K562 (cell line): ENCODE measurements at regions not wholly inside any gene's neighbourhood (a gene's known extent, or its start where the extent isn't known, plus 50 kb on each side); places are given as distances from the start of the nearest gene placed in this dataset.

Source experiments
- ATAC-seq: fragments of 200-7000 bp; cut with Tn5 transposase; 3 replicates; pipeline ENCODE4 v1.9.1; 2020; ENCODE audit warnings: moderate library complexity
- BruUV-seq: library from RNA; stranded (reverse); fragments of 400-500 nt; replicated peaks from 2 replicates; lab custom pipeline; 2021; lab: Mats Ljungman, UMichigan
- CTCF ChIA-PET: fragments of 300-600 bp; formaldehyde crosslinking; extraction: SDS; loops from one replicate; lab custom pipeline; 2021; ENCODE audit warnings: low intra/inter-chr PET ratio; lab: Yijun Ruan, JAX
- POLR2A ChIA-PET: fragments of 300-600, 350-650 bp; sonication (Branson Sonifier 250); formaldehyde crosslinking; extraction: SDS; loops from one replicate; lab custom pipeline; 2021; ENCODE audit warnings: antibody characterized with exemption, inconsistent platforms; lab: Yijun Ruan, JAX
- DNase-seq, 4 experiments: peaks; one replicate each; pipeline versions ENCODE4 v3.0.0 to v3.0.0-alpha.2; 2011 to 2018; ENCODE audit warnings: low spot score in 3 of 4, mixed read lengths in 3 of 4; ENCODE audit errors: extremely low read depth in 1 of 4
- FAIRE-seq: peaks from 2 replicates; lab custom pipeline; 2011; peaks lifted over from hg19 to GRCh38; lab: Jason Lieb, UNC
- H2AFZ ChIP-seq: 2 replicates; pipeline ENCODE4 v1.6.0; 2011; ENCODE audit warnings: low read depth, low read length, control low read depth, inconsistent platforms
- H3K27ac ChIP-seq: fragments of 200-600 bp; 3 replicates; pipeline ENCODE4 v1.8.0; 2011; ENCODE audit warnings: low read depth, mild to moderate bottlenecking, control low read depth, inconsistent platforms, low read length, moderate library complexity, mixed read lengths; ENCODE audit errors: extremely low read depth
- H3K27me3 ChIP-seq, 2 experiments: fragments of 300-600 bp in 1 of 2; 2 replicates in 1 of 2; 3 replicates in 1 of 2; pipeline versions ENCODE4 v1.6.0 to v1.8.0; 2011; ENCODE audit warnings: inconsistent platforms in 2 of 2, low read length in 2 of 2, mild to moderate bottlenecking in 1 of 2, mixed read lengths in 1 of 2, moderate library complexity in 1 of 2; ENCODE audit not compliant: control insufficient read depth in 2 of 2, insufficient read depth in 2 of 2
- H3K36me3 ChIP-seq: fragments of 300-600 bp; 3 replicates; pipeline ENCODE4 v1.8.0; 2011; ENCODE audit warnings: mild to moderate bottlenecking, low read length, inconsistent platforms; ENCODE audit not compliant: control insufficient read depth, insufficient read depth
- H3K4me1 ChIP-seq, 2 experiments: fragments of 200-600 bp in 1 of 2; replicated peaks in 1 of 2; 2 replicates in 1 of 2; 3 replicates in 1 of 2; pipeline versions ENCODE4 v1.5.1 to v1.8.0; 2011; ENCODE audit warnings: inconsistent platforms in 2 of 2, low read length in 2 of 2, mild to moderate bottlenecking in 1 of 2, mixed read lengths in 1 of 2, moderate library complexity in 1 of 2; ENCODE audit not compliant: control insufficient read depth in 2 of 2, insufficient read depth in 2 of 2
- H3K4me2 ChIP-seq: 2 replicates; pipeline ENCODE4 v1.6.1; 2011; ENCODE audit warnings: low read length, control low read depth, inconsistent platforms, mixed read lengths; ENCODE audit not compliant: insufficient read depth
- H3K4me3 ChIP-seq: fragments of 200-600 bp; sonication (generic), shearing (Covaris generic); 2 replicates; pipeline ENCODE4 v1.5.1; 2016; ENCODE audit warnings: control low read depth, inconsistent platforms
- H3K79me2 ChIP-seq: fragments of 200-600 bp; 3 replicates; pipeline ENCODE4 v1.8.0; 2011; ENCODE audit warnings: low read length, inconsistent platforms; ENCODE audit not compliant: control insufficient read depth, insufficient read depth
- H3K9ac ChIP-seq, 2 experiments: 2 replicates each; pipeline versions ENCODE4 v1.6.0 to v1.6.1; 2011; ENCODE audit warnings: low read depth in 2 of 2, low read length in 2 of 2, control low read depth in 1 of 2, inconsistent platforms in 1 of 2, mild to moderate bottlenecking in 1 of 2, mixed read lengths in 1 of 2; ENCODE audit not compliant: insufficient read depth in 1 of 2
- H3K9me1 ChIP-seq: one replicate; pipeline ENCODE4 v1.6.0; 2011; ENCODE audit warnings: inconsistent platforms, mild to moderate bottlenecking, low read length, moderate library complexity; ENCODE audit not compliant: control insufficient read depth, insufficient read depth
- H3K9me3 ChIP-seq: replicated peaks from 2 replicates; pipeline ENCODE4 v1.5.1; 2011; ENCODE audit warnings: low read depth, low read length, inconsistent platforms; ENCODE audit not compliant: control insufficient read depth, insufficient read depth
- H4K20me1 ChIP-seq: replicated peaks from 2 replicates; pipeline ENCODE4 v1.6.1; 2011; ENCODE audit warnings: low read length, inconsistent platforms, mixed read lengths; ENCODE audit not compliant: control insufficient read depth, insufficient read depth
- BCL6 ChIP-seq: fragments of 250-450 bp; sonication (Bioruptor Pico); IDR thresholded peaks from 2 replicates; pipeline ENCODE4 v1.4.0; 2020
- CBFA2T2 ChIP-seq: fragments of 450-650 bp; conservative IDR thresholded peaks from 2 replicates; pipeline ENCODE4 v1.6.1; 2017; ENCODE audit warnings: mild to moderate bottlenecking
- HDAC8 ChIP-seq: fragments of 450-650 bp; IDR thresholded peaks from 2 replicates; pipeline ENCODE4 v1.6.1; 2016; ENCODE audit warnings: mild to moderate bottlenecking, missing genetic modification characterization, moderate library complexity, missing compliant biosample characterization
- PRDM10 ChIP-seq: fragments of 450-650 bp; IDR thresholded peaks from 2 replicates; pipeline ENCODE4 v1.6.1; 2018; ENCODE audit not compliant: partially characterized antibody
- SIX5 ChIP-seq, 2 experiments: IDR thresholded peaks; 2 replicates each; pipeline ENCODE4 v1.6.1; 2011; ENCODE audit warnings: low read length in 2 of 2, borderline replicate concordance in 1 of 2, low read depth in 1 of 2, mild to moderate bottlenecking in 1 of 2, moderate library complexity in 1 of 2; ENCODE audit not compliant: insufficient read depth in 1 of 2
- SMARCB1 ChIP-seq: IDR thresholded peaks from 2 replicates; pipeline ENCODE4 v1.6.1; 2011; ENCODE audit warnings: improper control_type of control experiment, low read depth; ENCODE audit not compliant: insufficient read length
- SRF ChIP-seq, 2 experiments: fragments of 250-450, 450-650 bp in 1 of 2; sonication (Bioruptor Pico) in 1 of 2; sonication (generic) in 1 of 2; formaldehyde crosslinking; IDR thresholded peaks; 2 replicates each; pipeline versions ENCODE4 v1.5.0 to v1.5.1; 2020 to 2022; ENCODE audit warnings: mild to moderate bottlenecking in 1 of 2, missing genetic modification reagents in 1 of 2
- ZNF830 ChIP-seq: fragments of 250-450 bp; sonication (Bioruptor Pico); IDR thresholded peaks from 2 replicates; pipeline ENCODE4 v1.5.0; 2021; ENCODE audit warnings: mild to moderate bottlenecking
- WGBS: fragments of 100-300 bp; shearing (Covaris generic); methylation state at CpG from one replicate; pipeline ENCODE4 v1.1.6; 2016; ENCODE audit warnings: low coverage, mixed read lengths; ENCODE audit not compliant: insufficient coverage; ENCODE audit errors: missing lambda C conversion rate; 5-methylcytosine and 5-hydroxymethylcytosine counted together
- in situ Hi-C: fragments of 300-500 bp; cut with MboI; formaldehyde crosslinking; loops from 4 replicates; pipeline ENCODE4 v1.15.0; 2018; ENCODE audit warnings: inconsistent platforms, mixed read lengths
- intact Hi-C: fragments of 100-400 bp; cut with micrococcal nuclease; formaldehyde crosslinking; loops from 2 replicates; pipeline ENCODE4 v1.14.2; 2022
- TF ChIP-seq, protein P1 (sequence below): fragments of 250-450 bp; sonication (Bioruptor Pico); IDR thresholded peaks from 2 replicates; pipeline ENCODE4 v1.5.1; 2021; ENCODE audit warnings: mild to moderate bottlenecking

GRCh38 chr10:2030046-2030445 is 292.7 kb upstream of the ADARB2 start:
- in situ Hi-C loops, result no loop called here
- CTCF ChIA-PET, result no interaction called here
- POLR2A ChIA-PET, result no interaction called here
- no peak for ATAC-seq
- TF ChIP-seq CBFA2T2 (no peak), SMARCB1 (no peak)
- intact Hi-C loops, result no loop called here
- FAIRE-seq, result no peak
- H2AFZ ChIP-seq, result no peak overlapping the region
- H4K20me1 ChIP-seq, result no peaks in the 10 kb centered on the region
- no peak overlapping the region for H3K4me3 ChIP-seq
- H3K79me2 ChIP-seq, result no peaks in the 10 kb centered on the region
- H3K36me3 ChIP-seq, result no peaks in the 10 kb centered on the region
- no peaks in the 10 kb centered on the region for H3K9me1 ChIP-seq
- H3K27me3 ChIP-seq, result no peaks in the 10 kb centered on the region
- H3K4me1 ChIP-seq, result no peaks in the 10 kb centered on the region
- DNase-seq, result no peak
- H3K27ac ChIP-seq, result no peak overlapping the region
- no peaks in the 10 kb centered on the region for H3K9me3 ChIP-seq
- H3K4me2 ChIP-seq, result no peak overlapping the region
- 0% methylated on average over 1 of the region's 1 CpG for WGBS
- H3K9ac ChIP-seq, result no peak overlapping the region
- no TSS peak for BruUV-seq

DNA sequence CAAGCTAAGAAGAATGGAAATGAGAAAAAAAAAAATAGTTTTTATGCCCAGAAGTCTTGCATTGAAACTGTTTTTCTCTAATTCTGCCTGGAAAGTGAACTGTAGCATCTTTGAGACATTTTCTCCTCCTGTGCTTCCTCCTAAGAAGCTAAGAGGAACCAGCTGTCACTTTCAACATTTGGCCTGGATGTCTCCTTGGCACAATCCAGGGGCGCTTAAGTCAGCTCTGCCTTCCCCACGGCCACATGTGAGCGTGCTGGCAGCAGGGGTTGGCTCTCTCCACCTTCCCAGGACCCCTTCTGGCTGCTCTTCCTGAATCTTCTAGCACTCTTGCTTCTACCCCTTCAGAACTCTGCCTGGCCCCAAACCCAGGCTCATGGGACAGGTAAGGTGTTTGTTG is 289.6 kb upstream of the ADARB2 start:
- no peak overlapping the region for H3K27ac ChIP-seq
- no peaks in the 10 kb centered on the region for H3K36me3 ChIP-seq
- intact Hi-C loops (no loop called here), in situ Hi-C loops (no loop called here)
- CTCF ChIA-PET, result interaction anchor here (0.7 kb wide), 1 partner anchor 531 kb away, joined by 4 read pairs; no protein-coding TSS in a partner anchor
- DNase-seq (no peak), ATAC-seq (no peak), FAIRE-seq (no peak)
- no TSS peak for BruUV-seq
- no peaks in the 10 kb centered on the region for H3K79me2 ChIP-seq
- no peaks in the 10 kb centered on the region for H3K4me1 ChIP-seq
- H3K9ac ChIP-seq, result no peak overlapping the region
- POLR2A ChIA-PET, result no interaction called here
- 0% methylated on average over 3 of the region's 3 CpGs for WGBS
- no peaks in the 10 kb centered on the region for H4K20me1 ChIP-seq
- H3K9me3 ChIP-seq, result no peaks in the 10 kb centered on the region
- H3K27me3 ChIP-seq, result no peaks in the 10 kb centered on the region
- H3K9me1 ChIP-seq, result no peaks in the 10 kb centered on the region
- no peak overlapping the region for H3K4me2 ChIP-seq
- H3K4me3 ChIP-seq, result no peak overlapping the region
- no peak overlapping the region for H2AFZ ChIP-seq
- no peak for TF ChIP-seq BCL6 (CRISPR knock-in tag)
- TF ChIP-seq ZNF830 (CRISPR knock-in tag), result no peak
- TF ChIP-seq PRDM10, result no peak
- no peak for TF ChIP-seq SRF (CRISPR knock-in tag; IDR thresholded peaks at IDR 0.05)
- no peak for TF ChIP-seq SIX5 (IDR thresholded peaks at IDR 0.05; ENCODE audit: borderline replicate concordance in 1 of 2, insufficient read depth in 1 of 2, low read depth in 1 of 2, low read length in 2 of 2)
- TF ChIP-seq, protein P1, sequence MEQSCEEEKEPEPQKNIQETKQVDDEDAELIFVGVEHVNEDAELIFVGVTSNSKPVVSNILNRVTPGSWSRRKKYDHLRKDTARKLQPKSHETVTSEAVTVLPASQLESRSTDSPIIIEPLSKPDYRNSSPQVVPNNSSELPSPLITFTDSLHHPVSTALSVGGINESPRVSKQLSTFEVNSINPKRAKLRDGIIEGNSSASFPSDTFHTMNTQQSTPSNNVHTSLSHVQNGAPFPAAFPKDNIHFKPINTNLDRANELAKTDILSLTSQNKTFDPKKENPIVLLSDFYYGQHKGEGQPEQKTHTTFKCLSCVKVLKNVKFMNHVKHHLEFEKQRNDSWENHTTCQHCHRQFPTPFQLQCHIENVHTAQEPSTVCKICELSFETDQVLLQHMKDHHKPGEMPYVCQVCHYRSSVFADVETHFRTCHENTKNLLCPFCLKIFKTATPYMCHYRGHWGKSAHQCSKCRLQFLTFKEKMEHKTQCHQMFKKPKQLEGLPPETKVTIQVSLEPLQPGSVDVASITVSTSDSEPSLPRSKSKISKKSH (CRISPR knock-in tag), result no peak
- no peak for TF ChIP-seq HDAC8 (tag)
